ENCODE measurements at regions not wholly inside any gene's neighbourhood (a gene's known extent, or its start where the extent isn't known, plus 50 kb on each side); places are given as distances from the start of the nearest gene placed in this dataset.

DNA sequence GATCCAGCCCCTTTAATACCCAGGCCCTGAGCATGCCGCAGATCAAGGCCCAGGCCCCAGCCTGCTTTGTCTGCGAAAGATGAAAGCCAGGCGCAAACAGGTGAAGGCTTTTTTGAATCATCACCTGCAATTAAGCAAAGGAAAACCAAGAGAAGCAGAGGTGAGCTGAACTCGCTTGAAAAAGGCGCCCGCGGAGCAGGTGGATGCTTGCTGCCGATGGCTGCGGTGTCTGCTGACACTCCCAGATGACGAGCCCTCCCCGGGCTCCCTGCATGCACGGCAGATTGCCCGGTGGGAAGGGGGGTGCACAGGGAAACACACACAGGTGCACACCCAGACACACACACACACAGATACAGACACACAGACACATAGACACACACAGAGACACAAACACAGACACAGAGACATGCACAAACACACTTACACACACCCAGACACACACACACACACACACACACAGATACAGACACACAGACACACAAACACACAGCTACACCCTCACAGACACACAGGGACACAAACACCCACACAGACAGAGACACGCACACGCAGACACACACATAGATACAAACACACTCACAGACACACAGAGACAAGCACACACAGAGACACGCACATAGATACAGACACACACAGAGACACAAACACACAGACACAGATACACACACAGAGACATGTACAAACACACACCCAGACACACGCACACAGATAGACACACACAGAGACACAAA, 142.6 kb upstream of the RNF32 start:
- ChIA-PET CTCF (no interaction called here), POLR2A (no interaction called here)
- H4K20me1 ChIP-seq (replicated peaks; ENCODE audit: control insufficient read depth, extremely low read depth, insufficient read depth, low read length): no peaks in the 10 kb centered on the region
- FAIRE-seq: no peak
- no peaks in the 10 kb centered on the region for H3K27me3 ChIP-seq (ENCODE audit: control insufficient read depth in 2 of 2, insufficient read depth in 2 of 2, low read length in 2 of 2)
- no peak overlapping the region for H2AFZ ChIP-seq (ENCODE audit: low read depth, low read length)
- no peak overlapping the region for H3K27ac ChIP-seq (ENCODE audit: insufficient read depth, low read depth, low read length)
- no peaks in the 10 kb centered on the region for H3K79me2 ChIP-seq (ENCODE audit: control insufficient read depth, insufficient read depth, low read length)
- H3K9me3 ChIP-seq (replicated peaks; ENCODE audit: control insufficient read depth, insufficient read depth, low read length): no peaks in the 10 kb centered on the region
- H3K4me2 ChIP-seq (ENCODE audit: insufficient read depth, low read length): no peak overlapping the region
- dilution Hi-C loops (cut with MboI; ENCODE audit: extremely low pct_ligation_motif_present, low sequenced_read_pairs) (no loop called here), intact Hi-C loops (cut with micrococcal nuclease) (no loop called here)
- H3K36me3 ChIP-seq (ENCODE audit: control insufficient read depth in 2 of 2, extremely low read depth in 1 of 2, insufficient read depth in 2 of 2, low read length in 2 of 2): no peaks in the 10 kb centered on the region
- H3K9me1 ChIP-seq (replicated peaks; ENCODE audit: control insufficient read depth, extremely low read depth, insufficient read depth, low read length): no peaks in the 10 kb centered on the region
- DNase-seq (ENCODE audit: low read depth, low spot score): no peak
- TF ChIP-seq FOS (IDR thresholded peaks at IDR 0.05; ENCODE audit: borderline replicate concordance, insufficient read depth, low read length): no peak
- TF ChIP-seq EZH2 (IDR thresholded peaks at IDR 0.05; ENCODE audit: borderline replicate concordance, low read depth, low read length, severe bottlenecking): no peak
- no peak for TF ChIP-seq MYC (IDR thresholded peaks at IDR 0.05; ENCODE audit: low read depth, low read length)
- H3K9ac ChIP-seq (replicated peaks; ENCODE audit: extremely low read depth, insufficient read depth, low read length): no peak overlapping the region
- H3K4me3 ChIP-seq (replicated peaks in 1 of 3; ENCODE audit: insufficient read depth in 1 of 3, low read depth in 1 of 3, low read length in 3 of 3): no peak overlapping the region
- BruUV-seq (replicated peaks): no TSS peak
- no peaks in the 10 kb centered on the region for H3K4me1 ChIP-seq (ENCODE audit: control insufficient read depth, extremely low read depth, insufficient read depth, low read length)

DNA sequence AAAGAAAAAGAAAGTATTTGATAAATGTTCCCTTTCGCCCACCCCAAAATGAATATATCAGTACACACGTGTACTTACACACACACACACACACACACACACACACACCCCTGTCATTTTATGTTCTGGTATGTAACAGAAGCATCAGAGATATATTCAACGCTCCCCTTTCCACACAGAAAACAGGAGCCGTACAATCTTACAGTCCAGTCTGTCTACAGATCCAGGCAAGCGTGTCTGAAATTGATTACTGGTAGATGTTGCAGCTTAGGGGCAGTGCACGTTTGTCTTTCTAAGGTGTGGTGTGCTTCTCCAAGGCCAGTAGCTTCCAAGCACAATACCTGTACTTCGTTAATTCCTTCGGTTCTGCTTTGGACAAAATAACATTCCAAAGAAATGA, 143.7 kb upstream of the RNF32 start:
- intact Hi-C loops (cut with micrococcal nuclease) (no loop called here), dilution Hi-C loops (cut with MboI; ENCODE audit: extremely low pct_ligation_motif_present, low sequenced_read_pairs) (no loop called here)
- no peaks in the 10 kb centered on the region for H3K9me3 ChIP-seq (replicated peaks; ENCODE audit: control insufficient read depth, insufficient read depth, low read length)
- no peaks in the 10 kb centered on the region for H3K36me3 ChIP-seq (ENCODE audit: control insufficient read depth in 2 of 2, extremely low read depth in 1 of 2, insufficient read depth in 2 of 2, low read length in 2 of 2)
- H4K20me1 ChIP-seq (replicated peaks; ENCODE audit: control insufficient read depth, extremely low read depth, insufficient read depth, low read length): no peaks in the 10 kb centered on the region
- ChIA-PET POLR2A (no interaction called here), CTCF (no interaction called here)
- H3K9ac ChIP-seq (replicated peaks; ENCODE audit: extremely low read depth, insufficient read depth, low read length): no peak overlapping the region
- no peaks in the 10 kb centered on the region for H3K4me1 ChIP-seq (ENCODE audit: control insufficient read depth, extremely low read depth, insufficient read depth, low read length)
- H3K27me3 ChIP-seq (ENCODE audit: control insufficient read depth in 2 of 2, insufficient read depth in 2 of 2, low read length in 2 of 2): no peaks in the 10 kb centered on the region
- BruUV-seq (replicated peaks): no TSS peak
- H3K4me3 ChIP-seq (replicated peaks in 1 of 3; ENCODE audit: insufficient read depth in 1 of 3, low read depth in 1 of 3, low read length in 3 of 3): no peak overlapping the region
- TF ChIP-seq EZH2 (IDR thresholded peaks at IDR 0.05; ENCODE audit: borderline replicate concordance, low read depth, low read length, severe bottlenecking) (no peak), MYC (IDR thresholded peaks at IDR 0.05; ENCODE audit: low read depth, low read length) (no peak), FOS (IDR thresholded peaks at IDR 0.05; ENCODE audit: borderline replicate concordance, insufficient read depth, low read length) (no peak), POLR2AphosphoS5 (IDR thresholded peaks at IDR 0.05; ENCODE audit: insufficient read depth, low read depth, low read length) (no peak), JUN (IDR thresholded peaks at IDR 0.05; ENCODE audit: borderline replicate concordance, insufficient read depth, insufficient read length, low read depth) (no peak), GATA2 (IDR thresholded peaks at IDR 0.05; ENCODE audit: insufficient read depth, insufficient read length, low read depth, low read length) (no peak)
- TF ChIP-seq, protein P1, sequence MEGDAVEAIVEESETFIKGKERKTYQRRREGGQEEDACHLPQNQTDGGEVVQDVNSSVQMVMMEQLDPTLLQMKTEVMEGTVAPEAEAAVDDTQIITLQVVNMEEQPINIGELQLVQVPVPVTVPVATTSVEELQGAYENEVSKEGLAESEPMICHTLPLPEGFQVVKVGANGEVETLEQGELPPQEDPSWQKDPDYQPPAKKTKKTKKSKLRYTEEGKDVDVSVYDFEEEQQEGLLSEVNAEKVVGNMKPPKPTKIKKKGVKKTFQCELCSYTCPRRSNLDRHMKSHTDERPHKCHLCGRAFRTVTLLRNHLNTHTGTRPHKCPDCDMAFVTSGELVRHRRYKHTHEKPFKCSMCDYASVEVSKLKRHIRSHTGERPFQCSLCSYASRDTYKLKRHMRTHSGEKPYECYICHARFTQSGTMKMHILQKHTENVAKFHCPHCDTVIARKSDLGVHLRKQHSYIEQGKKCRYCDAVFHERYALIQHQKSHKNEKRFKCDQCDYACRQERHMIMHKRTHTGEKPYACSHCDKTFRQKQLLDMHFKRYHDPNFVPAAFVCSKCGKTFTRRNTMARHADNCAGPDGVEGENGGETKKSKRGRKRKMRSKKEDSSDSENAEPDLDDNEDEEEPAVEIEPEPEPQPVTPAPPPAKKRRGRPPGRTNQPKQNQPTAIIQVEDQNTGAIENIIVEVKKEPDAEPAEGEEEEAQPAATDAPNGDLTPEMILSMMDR (IDR thresholded peaks at IDR 0.05; ENCODE audit: extremely low read depth in 1 of 2, insufficient read depth in 1 of 2, low read depth in 1 of 2, low read length in 2 of 2): no peak
- TF ChIP-seq, protein P2, sequence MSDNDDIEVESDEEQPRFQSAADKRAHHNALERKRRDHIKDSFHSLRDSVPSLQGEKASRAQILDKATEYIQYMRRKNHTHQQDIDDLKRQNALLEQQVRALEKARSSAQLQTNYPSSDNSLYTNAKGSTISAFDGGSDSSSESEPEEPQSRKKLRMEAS (IDR thresholded peaks at IDR 0.05; ENCODE audit: insufficient read depth, insufficient read length): no peak
- no peaks in the 10 kb centered on the region for H3K9me1 ChIP-seq (replicated peaks; ENCODE audit: control insufficient read depth, extremely low read depth, insufficient read depth, low read length)
- H2AFZ ChIP-seq (ENCODE audit: low read depth, low read length): no peak overlapping the region
- no peak overlapping the region for H3K4me2 ChIP-seq (ENCODE audit: insufficient read depth, low read length)
- no peaks in the 10 kb centered on the region for H3K79me2 ChIP-seq (ENCODE audit: control insufficient read depth, insufficient read depth, low read length)
- FAIRE-seq: no peak
- H3K27ac ChIP-seq (ENCODE audit: insufficient read depth, low read depth, low read length): no peak overlapping the region
- DNase-seq (ENCODE audit: low read depth, low spot score): no peak
